CD4-positive, alpha-beta T cell (primary cell): ENCODE measurements at regions not wholly inside any gene's neighbourhood (a gene's known extent, or its start where the extent isn't known, plus 50 kb on each side); places are given as distances from the start of the nearest gene placed in this dataset.

Experiments
- ATAC-seq: fragments of 200-7000 bp; cut with Tn5 transposase; one replicate; pipeline ENCODE4 v1.10.0; 2022; ENCODE audit warnings: mild to moderate bottlenecking; ENCODE audit not compliant: poor library complexity
- CTCF ChIA-PET: fragments of 350-600 bp; sonication (Branson Sonifier 250); formaldehyde crosslinking; loops from one replicate; lab custom pipeline; 2021; ENCODE audit warnings: antibody characterized with exemption, inconsistent platforms; lab: Charles Lee
- POLR2A ChIA-PET: fragments of 350-600 bp; sonication (Branson Sonifier 250); formaldehyde crosslinking; loops from one replicate; lab custom pipeline; 2021; ENCODE audit warnings: antibody characterized with exemption, inconsistent platforms; lab: Charles Lee
- DNase-seq, 14 experiments: peaks; one replicate each; pipeline ENCODE4 v3.0.0-alpha.2; 2013 to 2020; ENCODE audit warnings: mixed read lengths in 2 of 14
- H3K27ac ChIP-seq, 2 donors: one replicate each; pipeline versions ENCODE4 v1.5.1 to v1.7.0; 2013; ENCODE audit warnings: low read length in 2 of 2, low read depth in 1 of 2, mild to moderate bottlenecking in 1 of 2
- H3K27me3 ChIP-seq, 2 experiments: 1 replicate in 1 of 2; 2 replicates in 1 of 2; pipeline versions ENCODE4 v1.6.1 to v1.7.0; 2013; ENCODE audit warnings: low read length in 2 of 2, control low read depth in 1 of 2, mild to moderate bottlenecking in 1 of 2, moderate library complexity in 1 of 2; ENCODE audit not compliant: insufficient read depth in 2 of 2, control insufficient read depth in 1 of 2
- H3K36me3 ChIP-seq: one replicate; pipeline ENCODE4 v1.6.1; 2013; ENCODE audit warnings: low read length, control low read depth; ENCODE audit not compliant: insufficient read depth
- H3K4me1 ChIP-seq: one replicate; pipeline ENCODE4 v1.6.1; 2013; ENCODE audit warnings: low read length, control low read depth; ENCODE audit not compliant: insufficient read depth
- H3K4me3 ChIP-seq: one replicate; pipeline ENCODE4 v1.5.1; 2013; ENCODE audit warnings: mild to moderate bottlenecking, low read length, moderate library complexity
- H3K9me3 ChIP-seq, 2 experiments: 1 replicate in 1 of 2; 2 replicates in 1 of 2; pipeline versions ENCODE4 v1.6.1 to v1.7.0; 2013; ENCODE audit warnings: low read length in 2 of 2, mild to moderate bottlenecking in 2 of 2, control low read depth in 1 of 2, moderate library complexity in 1 of 2; ENCODE audit not compliant: control insufficient read depth in 1 of 2, insufficient read depth in 1 of 2
- H3K27ac Mint-ChIP-seq: one replicate; pipeline ENCODE4 v1.8.0; 2020; ENCODE audit warnings: mixed read lengths
- H3K27me3 Mint-ChIP-seq: one replicate; pipeline ENCODE4 v1.8.0; 2021; ENCODE audit warnings: mixed read lengths
- H3K36me3 Mint-ChIP-seq: one replicate; pipeline ENCODE4 v1.8.0; 2021; ENCODE audit warnings: low read depth, mixed read lengths
- H3K4me1 Mint-ChIP-seq: one replicate; pipeline ENCODE4 v1.8.0; 2021; ENCODE audit warnings: low read depth, mixed read lengths
- H3K4me3 Mint-ChIP-seq: one replicate; pipeline ENCODE4 v1.8.0; 2020; ENCODE audit warnings: mild to moderate bottlenecking, mixed read lengths
- H3K9me3 Mint-ChIP-seq: one replicate; pipeline ENCODE4 v1.8.0; 2020; ENCODE audit warnings: mixed read lengths
- intact Hi-C, 2 experiments: fragments of 100-400 bp; cut with DNase I in 1 of 2; cut with micrococcal nuclease in 1 of 2; formaldehyde crosslinking; loops; one replicate each; pipeline versions ENCODE4 v1.15.1 to v1.9.0; 2023 to 2025; cut with DNase I, micrococcal nuclease
- TF ChIP-seq, protein P1 (sequence below): fragments of 200-600 bp; IDR thresholded peaks from one replicate; pipeline ENCODE4 v1.8.0; 2022; ENCODE audit warnings: antibody characterized with exemption, mild to moderate bottlenecking

DNA sequence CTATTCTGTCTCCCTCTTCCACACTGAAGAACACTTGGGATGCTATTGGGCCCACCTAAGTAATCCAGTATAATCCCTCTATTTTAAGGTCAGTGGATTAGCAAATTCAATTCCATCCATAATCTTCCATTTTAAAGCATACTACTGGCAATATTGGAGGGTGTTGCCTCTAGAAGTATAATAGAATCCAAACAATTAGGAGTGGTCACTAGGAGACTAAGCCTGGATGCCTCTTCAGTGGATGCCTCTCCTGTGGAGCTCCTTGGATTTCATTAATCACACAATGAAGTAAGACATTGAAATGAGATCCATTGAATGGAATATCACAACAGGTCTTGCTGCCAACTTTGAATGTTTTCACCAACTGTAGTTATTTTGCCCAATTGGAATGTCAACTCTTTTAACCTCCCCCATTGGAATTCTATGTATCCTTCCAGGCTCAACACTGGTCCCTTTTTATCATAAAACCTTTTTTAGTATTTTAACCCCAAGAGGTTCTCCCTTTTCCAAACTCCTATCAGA is 311.6 kb downstream of the PLK2 start:
- Histone ChIP-seq H3K36me3 (no peaks in the 10 kb centered on the region), H3K4me3 (no peak overlapping the region), H3K9me3 (no peaks in the 10 kb centered on the region), H3K27ac (no peak overlapping the region), H3K4me1 (no peaks in the 10 kb centered on the region), H3K27me3 (no peaks in the 10 kb centered on the region)
- Mint-ChIP-seq H3K27ac (no peak overlapping the region), H3K4me1 (no peaks in the 10 kb centered on the region), H3K4me3 (no peak overlapping the region), H3K9me3 (no peaks in the 10 kb centered on the region), H3K27me3 (peaks cover 8% of the 10 kb centered on the region), H3K36me3 (no peaks in the 10 kb centered on the region)
- TF ChIP-seq, protein P1, sequence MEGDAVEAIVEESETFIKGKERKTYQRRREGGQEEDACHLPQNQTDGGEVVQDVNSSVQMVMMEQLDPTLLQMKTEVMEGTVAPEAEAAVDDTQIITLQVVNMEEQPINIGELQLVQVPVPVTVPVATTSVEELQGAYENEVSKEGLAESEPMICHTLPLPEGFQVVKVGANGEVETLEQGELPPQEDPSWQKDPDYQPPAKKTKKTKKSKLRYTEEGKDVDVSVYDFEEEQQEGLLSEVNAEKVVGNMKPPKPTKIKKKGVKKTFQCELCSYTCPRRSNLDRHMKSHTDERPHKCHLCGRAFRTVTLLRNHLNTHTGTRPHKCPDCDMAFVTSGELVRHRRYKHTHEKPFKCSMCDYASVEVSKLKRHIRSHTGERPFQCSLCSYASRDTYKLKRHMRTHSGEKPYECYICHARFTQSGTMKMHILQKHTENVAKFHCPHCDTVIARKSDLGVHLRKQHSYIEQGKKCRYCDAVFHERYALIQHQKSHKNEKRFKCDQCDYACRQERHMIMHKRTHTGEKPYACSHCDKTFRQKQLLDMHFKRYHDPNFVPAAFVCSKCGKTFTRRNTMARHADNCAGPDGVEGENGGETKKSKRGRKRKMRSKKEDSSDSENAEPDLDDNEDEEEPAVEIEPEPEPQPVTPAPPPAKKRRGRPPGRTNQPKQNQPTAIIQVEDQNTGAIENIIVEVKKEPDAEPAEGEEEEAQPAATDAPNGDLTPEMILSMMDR, result no peak
- DNase-seq (no peak), ATAC-seq (no peak)
- ChIA-PET CTCF (no interaction called here), POLR2A (no interaction called here)
- intact Hi-C loops, result no loop called here

DNA sequence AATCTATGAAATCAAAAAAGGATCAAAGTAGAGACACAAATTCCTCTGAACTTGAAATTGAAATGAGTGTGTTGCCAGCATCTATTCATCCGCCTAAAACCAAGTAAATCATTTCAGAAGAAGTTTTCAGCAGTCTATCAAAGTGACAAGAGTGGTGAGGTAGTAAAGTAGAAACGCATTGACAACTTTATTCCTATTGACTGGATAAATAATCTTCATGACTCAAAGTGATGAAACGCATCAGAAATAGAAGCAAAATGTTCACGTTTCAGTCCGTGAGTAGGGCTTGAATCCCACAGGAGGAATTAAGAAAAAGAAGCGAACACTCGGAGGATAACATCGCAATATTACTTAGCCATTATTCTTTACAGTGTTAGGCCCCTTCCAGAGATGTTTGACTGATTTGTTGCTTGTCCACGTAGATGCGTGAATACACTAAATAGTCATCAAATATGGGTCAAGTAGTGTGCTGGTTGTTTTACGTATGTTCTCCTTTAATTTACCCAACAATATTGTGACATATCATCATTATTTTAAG is 314.4 kb downstream of the PLK2 start:
- Mint-ChIP-seq H3K36me3 (no peaks in the 10 kb centered on the region), H3K4me3 (no peak overlapping the region), H3K9me3 (no peaks in the 10 kb centered on the region), H3K27ac (no peak overlapping the region), H3K27me3 (peaks cover 4% of the 10 kb centered on the region), H3K4me1 (no peaks in the 10 kb centered on the region)
- DNase-seq (no peak), ATAC-seq (no peak)
- TF ChIP-seq, protein P1, result no peak
- H3K4me3 ChIP-seq, result no peak overlapping the region
- no peaks in the 10 kb centered on the region for H3K9me3 ChIP-seq
- no peaks in the 10 kb centered on the region for H3K4me1 ChIP-seq
- no peaks in the 10 kb centered on the region for H3K36me3 ChIP-seq
- no peaks in the 10 kb centered on the region for H3K27me3 ChIP-seq
- no peak overlapping the region for H3K27ac ChIP-seq
- ChIA-PET CTCF (interaction anchor here (1.0 kb wide), 1 partner anchor 12 kb away, joined by 3 read pairs; no protein-coding TSS in a partner anchor), POLR2A (no interaction called here)
- intact Hi-C loops, result no loop called here

DNA sequence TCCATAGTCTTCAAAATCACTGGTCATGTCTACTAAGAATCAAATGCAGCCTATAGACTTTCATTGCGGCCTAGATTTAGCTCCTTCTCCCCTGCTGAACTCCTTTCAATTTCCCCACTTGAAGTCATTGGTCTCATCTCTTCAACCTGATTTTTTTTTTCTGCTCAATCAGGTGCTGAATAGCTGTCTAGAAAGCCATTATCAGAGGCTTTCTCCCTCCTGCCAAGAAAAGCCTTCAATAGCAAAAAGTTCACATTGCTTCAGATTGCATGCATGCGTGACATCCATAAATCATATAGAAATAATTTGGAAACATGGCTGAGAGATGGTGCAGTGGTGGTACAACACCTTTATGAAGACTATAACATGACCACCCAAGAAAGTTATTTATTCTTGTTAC is 316.2 kb downstream of the PLK2 start:
- ATAC-seq (no peak), DNase-seq (no peak)
- H3K27ac Mint-ChIP-seq, result no peak overlapping the region
- H3K9me3 Mint-ChIP-seq, result no peaks in the 10 kb centered on the region
- Histone ChIP-seq H3K4me1 (no peaks in the 10 kb centered on the region), H3K4me3 (no peak overlapping the region), H3K27ac (no peak overlapping the region), H3K9me3 (no peaks in the 10 kb centered on the region), H3K27me3 (no peaks in the 10 kb centered on the region), H3K36me3 (no peaks in the 10 kb centered on the region)
- no peaks in the 10 kb centered on the region for H3K4me1 Mint-ChIP-seq
- no peaks in the 10 kb centered on the region for H3K27me3 Mint-ChIP-seq
- no peaks in the 10 kb centered on the region for H3K36me3 Mint-ChIP-seq
- TF ChIP-seq, protein P1, result no peak
- H3K4me3 Mint-ChIP-seq, result no peak overlapping the region
- intact Hi-C loops, result no loop called here
- ChIA-PET POLR2A (no interaction called here), CTCF (interaction anchor here (1.2 kb wide), 1 partner anchor 10 kb away, joined by 3 read pairs; no protein-coding TSS in a partner anchor)
